HG03039 (cell line): ENCODE measurements at regions not wholly inside any gene's neighbourhood (a gene's known extent, or its start where the extent isn't known, plus 50 kb on each side); places are given as distances from the start of the nearest gene placed in this dataset.
"Not testable (repeated sequence)": the region's sequence is repeated elsewhere in the genome, so short reads cannot be mapped to it uniquely, and the experiment has no call there.

Source experiments
- ATAC-seq: cut with Tn5 transposase; IDR thresholded peaks from one replicate; pipeline ENCODE4 v1.9.1; 2021; ENCODE audit warnings: mild to moderate bottlenecking, moderate library complexity; ENCODE audit not compliant: unreplicated experiment

- no peak for ATAC-seq
Observed at GRCh38 chrX:114272096-114272686, 311.7 kb upstream of the HTR2C start.

DNA sequence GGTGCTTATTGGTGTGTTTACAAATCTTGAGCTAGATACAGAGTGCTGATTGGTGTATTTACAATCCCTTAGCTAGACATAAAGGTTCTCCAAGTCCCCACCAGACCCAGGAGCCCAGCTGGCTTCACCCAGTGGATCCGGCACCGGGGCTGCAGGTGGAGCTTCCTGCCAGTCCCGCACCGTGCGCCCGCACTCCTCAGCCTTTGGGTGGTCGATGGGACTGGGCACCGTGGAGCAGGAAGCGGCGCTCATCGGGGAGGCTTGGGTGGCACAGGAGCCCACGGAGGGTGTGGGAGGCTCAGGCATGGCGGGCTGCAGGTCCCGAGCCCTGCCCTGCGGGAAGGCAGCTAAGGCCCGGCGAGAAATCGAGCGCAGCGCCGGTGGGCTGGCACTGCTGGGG lies 313.5 kb upstream of the HTR2C start:
- ATAC-seq = not testable (repeated sequence)

- no peak for ATAC-seq
Observed at GRCh38 chrX:114268643-114269042, 315.2 kb upstream of the HTR2C start.

DNA sequence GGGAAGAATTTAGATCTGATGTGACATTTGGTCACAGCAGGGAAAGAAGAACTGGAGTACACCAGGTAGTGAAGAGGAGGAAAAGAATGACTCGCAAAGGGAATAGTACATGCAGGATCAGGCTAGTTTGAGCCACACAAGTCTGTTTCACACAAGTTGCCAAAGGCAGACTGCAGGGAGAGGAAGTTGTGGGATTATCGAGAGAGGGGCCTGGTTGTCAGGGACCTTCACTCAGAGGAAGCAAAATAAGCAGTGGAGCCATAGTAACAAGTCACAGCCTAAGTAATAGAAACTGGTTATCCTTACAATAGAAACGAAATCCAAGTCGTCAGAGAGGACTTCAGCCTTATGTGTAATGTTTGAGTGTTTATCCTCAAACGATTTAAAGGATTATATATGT lies 316.7 kb upstream of the HTR2C start:
- no peak for ATAC-seq

DNA sequence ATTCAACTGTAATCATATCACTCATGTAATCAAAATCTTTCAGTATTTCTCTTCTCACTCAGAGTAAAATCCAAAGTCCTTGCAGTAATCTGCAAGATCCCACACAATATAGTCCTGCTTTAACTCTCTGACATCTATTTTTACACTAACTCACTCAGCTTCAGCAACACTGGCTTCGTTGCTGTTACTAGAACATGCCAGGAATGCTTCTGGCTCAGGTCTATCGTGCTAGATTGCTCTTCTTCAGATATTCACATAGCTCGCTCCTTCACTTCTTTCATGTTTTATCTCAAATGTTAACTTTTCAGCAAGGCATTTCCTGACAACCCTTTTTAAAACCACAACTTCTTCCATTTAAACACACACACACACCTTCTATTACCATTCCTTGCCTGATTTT lies 331.7 kb upstream of the HTR2C start:
- ATAC-seq = no peak

GRCh38 chrX:114251575-114251974 lies 332.3 kb upstream of the HTR2C start:
- ATAC-seq = no peak

DNA sequence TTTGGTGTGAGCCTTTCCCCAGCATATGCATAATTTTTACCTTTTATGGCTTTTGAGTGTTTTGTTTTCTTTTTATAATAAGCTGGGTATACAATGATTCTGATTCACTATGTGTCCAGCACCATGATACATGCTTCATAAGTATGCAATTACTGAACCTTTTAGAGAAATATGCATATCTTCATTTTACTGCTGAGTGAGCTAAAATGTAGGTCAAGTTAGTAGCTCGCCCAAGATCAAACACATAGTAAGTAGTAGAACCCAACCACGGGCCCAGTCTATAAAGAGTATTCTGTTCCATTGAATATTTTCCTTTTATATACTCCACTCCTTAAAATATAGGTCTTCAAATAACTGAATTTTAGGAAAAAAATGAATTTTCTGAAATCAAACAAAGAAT lies 362.4 kb upstream of the HTR2C start:
- ATAC-seq = no peak

GRCh38 chrX:114210879-114211278 lies 373.0 kb upstream of the HTR2C start:
- ATAC-seq = no peak

GRCh38 chrX:114201622-114202021 lies 382.3 kb upstream of the HTR2C start:
- ATAC-seq = no peak

- ATAC-seq = no peak
Observed at GRCh38 chrX:114181195-114181594, 402.7 kb upstream of the HTR2C start.

GRCh38 chrX:114178126-114178525 lies 405.8 kb upstream of the HTR2C start:
- ATAC-seq = no peak

- not testable (repeated sequence) for ATAC-seq
Observed at GRCh38 chrX:114167276-114167675, 416.6 kb upstream of the HTR2C start.

- no peak for ATAC-seq
Observed at GRCh38 chrX:114166601-114167000, 417.3 kb upstream of the HTR2C start.

DNA sequence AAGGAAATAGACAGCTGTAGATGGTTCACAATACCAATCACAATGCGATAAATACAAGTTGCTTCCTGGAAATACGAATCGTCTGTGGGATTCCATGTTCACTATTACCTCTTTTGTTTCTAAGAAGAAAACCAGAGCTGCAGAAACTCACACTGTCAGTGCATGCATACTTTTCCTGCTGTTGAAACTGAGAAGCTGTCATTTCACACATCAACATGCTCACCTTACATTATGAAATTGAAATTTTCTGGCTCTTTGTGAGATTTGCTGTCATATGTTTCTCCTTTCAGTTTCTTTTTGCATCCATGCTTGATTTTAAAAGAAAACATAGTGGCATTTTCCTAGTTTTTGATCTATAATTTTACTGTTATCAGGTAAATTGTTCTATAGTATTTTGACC lies 418.3 kb upstream of the HTR2C start:
- no peak for ATAC-seq

- no peak for ATAC-seq
Observed at GRCh38 chrX:114162068-114162735, 421.7 kb upstream of the HTR2C start.

- no peak for ATAC-seq
Observed at GRCh38 chrX:114152801-114153200, 431.1 kb upstream of the HTR2C start.

GRCh38 chrX:114152130-114152529 lies 431.8 kb upstream of the HTR2C start:
- no peak for ATAC-seq

GRCh38 chrX:114134465-114134864 lies 449.4 kb upstream of the HTR2C start:
- no peak for ATAC-seq

- no peak for ATAC-seq
Observed at GRCh38 chrX:114127411-114128025, 456.4 kb upstream of the HTR2C start.

- ATAC-seq = no peak
Observed at GRCh38 chrX:114127005-114127404, 456.9 kb upstream of the HTR2C start.

DNA sequence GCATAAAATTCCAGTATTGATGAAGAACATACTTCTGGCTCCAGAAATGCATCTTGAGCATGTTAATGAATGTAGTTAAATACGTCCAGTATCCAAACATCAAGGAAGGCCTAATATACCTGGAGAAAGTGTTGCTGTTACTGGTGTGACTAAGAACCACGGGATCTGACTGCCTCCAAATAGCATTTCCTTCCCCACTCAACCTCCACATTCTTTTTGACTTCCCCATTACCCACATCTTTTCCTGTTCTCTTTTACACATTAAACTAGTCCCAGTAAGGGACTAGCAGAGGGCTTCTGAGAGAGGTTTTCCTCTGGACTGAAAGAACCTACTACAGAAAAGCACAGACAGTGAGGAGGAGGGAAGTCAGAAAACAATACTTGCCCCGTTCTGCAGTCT lies 482.8 kb upstream of the HTR2C start:
- no peak for ATAC-seq

- no peak for ATAC-seq
Observed at GRCh38 chrX:114097866-114098265, 486.0 kb upstream of the HTR2C start.
